Adrenal gland (tissue), 9 donors: ENCODE measurements at regions not wholly inside any gene's neighbourhood (a gene's known extent, or its start where the extent isn't known, plus 50 kb on each side); places are given as distances from the start of the nearest gene placed in this dataset.

ENCODE experiments used
- DNase-seq, 7 donors: peaks; one replicate each; pipeline ENCODE4 v3.0.0-alpha.2; 2019 to 2020
- H3K27ac ChIP-seq, 5 donors: fragments of 200-600 bp; sonication (generic) in 4 of 5; 1 replicate in 3 of 5; 2 replicates in 2 of 5; pipeline versions ENCODE4 v1.5.1 to v1.8.0; 2016 to 2020; ENCODE audit warnings: mild to moderate bottlenecking in 1 of 5
- H3K27me3 ChIP-seq: fragments of 200-600 bp; 2 replicates; pipeline ENCODE4 v1.8.0; 2021
- H3K36me3 ChIP-seq, 2 donors: fragments of 200-600 bp; replicated peaks in 1 of 2; 1 replicate in 1 of 2; 2 replicates in 1 of 2; pipeline versions ENCODE4 v1.5.1 to v1.8.0; 2018 to 2022
- H3K4me1 ChIP-seq, 2 donors: fragments of 200-600 bp; replicated peaks in 1 of 2; 1 replicate in 1 of 2; 2 replicates in 1 of 2; pipeline versions ENCODE4 v1.5.1 to v1.8.0; 2018 to 2021
- H3K4me3 ChIP-seq, 4 donors: fragments of 200-600 bp; sonication (generic) in 3 of 4; one replicate each; pipeline ENCODE4 v1.5.1; 2016 to 2018
- H3K9me3 ChIP-seq, 3 donors: fragments of 200-600 bp; sonication (generic) in 1 of 3; replicated peaks in 1 of 3; 1 replicate in 2 of 3; 2 replicates in 1 of 3; pipeline versions ENCODE4 v1.5.1 to v1.8.0; 2016 to 2021
- CTCF ChIP-seq, 6 experiments: fragments of 450-650 bp in 4 of 6; fragments of 200-600 bp in 2 of 6; sonication (generic) in 1 of 6; IDR thresholded peaks; 1 replicate in 5 of 6; 2 replicates in 1 of 6; pipeline versions ENCODE4 v1.5.1 to v1.8.0; 2016 to 2021; ENCODE audit warnings: antibody characterized with exemption in 6 of 6, mild to moderate bottlenecking in 2 of 6, moderate library complexity in 1 of 6
- POLR2A ChIP-seq, 2 donors: fragments of 450-650 bp; IDR thresholded peaks; one replicate each; pipeline ENCODE4 v1.6.1; 2017; ENCODE audit warnings: antibody characterized with exemption in 2 of 2, mild to moderate bottlenecking in 2 of 2, moderate library complexity in 1 of 2
- WGBS, 4 donors: extraction: QIAGEN DNeasy Blood & Tissue Kit in 2 of 4; methylation state at CpG; one replicate each; pipeline versions ENCODE4 v1.1.5 to v1.1.7; 2013 to 2017; 5-methylcytosine and 5-hydroxymethylcytosine counted together
- intact Hi-C, 2 donors: fragments of 100-400 bp; cut with DNase I; formaldehyde crosslinking; loops; one replicate each; pipeline versions ENCODE4 v1.14.1 to v1.15.0; 2022 to 2023
- donor health status: healthy with polysubstance abuse.
- donor health status: Bipolar disorder and iron deficiency.
- donor health status: DM: yes; HTN: yes; CAD: no.
- donor health status: DM: no; HTN: no; CAD: no.
- donor health status: DM: no; HTN: no; CAD: no.

GRCh38 chr5:96235008-96235910 is 197.8 kb downstream of the PCSK1 start:
- H3K27me3 ChIP-seq: no peaks in the 10 kb centered on the region
- no peaks in the 10 kb centered on the region for H3K36me3 ChIP-seq
- H3K4me3 ChIP-seq: no peak overlapping the region
- no peak for TF ChIP-seq POLR2A (IDR thresholded peaks at IDR 0.05)
- no peak for TF ChIP-seq CTCF (IDR thresholded peaks at IDR 0.05)
- no peaks in the 10 kb centered on the region for H3K4me1 ChIP-seq
- DNase-seq: no peak
- intact Hi-C loops: no loop called here
- peak overlapping the region in 2 of 5 donors; percentile 60 to 61 for H3K27ac ChIP-seq
- 49 to 63% (median 56%) methylated on average over 5 of the region's 5 CpGs for WGBS, 4 donors
- no peaks in the 10 kb centered on the region for H3K9me3 ChIP-seq

- H3K9me3 ChIP-seq: no peaks in the 10 kb centered on the region
- no peak overlapping the region for H3K27ac ChIP-seq
- H3K4me3 ChIP-seq: no peak overlapping the region
- no peak for DNase-seq
- H3K27me3 ChIP-seq: no peaks in the 10 kb centered on the region
- no peaks in the 10 kb centered on the region for H3K4me1 ChIP-seq
- TF ChIP-seq CTCF (IDR thresholded peaks at IDR 0.05) (no peak), POLR2A (IDR thresholded peaks at IDR 0.05) (no peak)
- intact Hi-C loops: no loop called here
- no peaks in the 10 kb centered on the region for H3K36me3 ChIP-seq
These were observed 200.4 kb downstream of the PCSK1 start for GRCh38 chr5:96232602-96233001.

GRCh38 chr5:96229188-96229587 is 203.9 kb downstream of the PCSK1 start:
- Histone ChIP-seq H3K27ac (no peak overlapping the region), H3K4me3 (no peak overlapping the region), H3K9me3 (no peaks in the 10 kb centered on the region), H3K27me3 (no peaks in the 10 kb centered on the region), H3K36me3 (no peaks in the 10 kb centered on the region), H3K4me1 (no peaks in the 10 kb centered on the region)
- intact Hi-C loops: no loop called here
- no peak for DNase-seq
- 74 to 80% (median 77%) methylated on average over 3 of the region's 3 CpGs for WGBS, 4 donors
- TF ChIP-seq CTCF (IDR thresholded peaks at IDR 0.05) (no peak), POLR2A (IDR thresholded peaks at IDR 0.05) (no peak)

DNA sequence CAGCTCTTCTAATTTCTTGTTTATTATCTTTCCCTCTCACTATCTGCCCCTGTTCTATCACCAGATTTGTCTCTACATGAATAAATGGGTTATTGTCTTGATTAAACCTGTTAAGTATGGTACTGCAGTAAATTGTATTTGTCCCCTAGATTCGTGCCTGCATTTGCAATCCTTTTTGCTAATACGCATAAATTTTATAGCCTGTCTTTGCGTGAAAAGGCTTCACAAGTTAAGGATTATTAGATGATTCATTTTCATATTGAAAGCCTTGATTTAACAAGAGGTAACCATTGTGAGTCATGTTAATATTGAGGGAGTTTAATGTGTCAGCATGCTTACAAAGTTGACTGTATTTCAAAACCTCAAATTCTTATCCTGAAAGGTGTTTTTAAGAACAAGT is 204.6 kb downstream of the PCSK1 start:
- no peak for TF ChIP-seq POLR2A (IDR thresholded peaks at IDR 0.05)
- TF ChIP-seq CTCF (IDR thresholded peaks at IDR 0.05): no peak
- Histone ChIP-seq H3K9me3 (no peaks in the 10 kb centered on the region), H3K4me3 (no peak overlapping the region), H3K36me3 (no peaks in the 10 kb centered on the region), H3K4me1 (no peaks in the 10 kb centered on the region), H3K27me3 (no peaks in the 10 kb centered on the region), H3K27ac (no peak overlapping the region)
- DNase-seq: no peak
- intact Hi-C loops: no loop called here
- WGBS, 4 donors: 71 to 84% (median 78%) methylated on average over 3 of the region's 3 CpGs
